Endothelial cell of umbilical vein (primary cell): ENCODE measurements at regions not wholly inside any gene's neighbourhood (a gene's known extent, or its start where the extent isn't known, plus 50 kb on each side); places are given as distances from the start of the nearest gene placed in this dataset.

Source experiments
- EZH2 ChIP-seq: IDR thresholded peaks from 2 replicates; pipeline ENCODE4 v1.6.1; 2012; ENCODE audit warnings: borderline replicate concordance, low read depth, mild to moderate bottlenecking, moderate library complexity, low read length, inconsistent platforms; ENCODE audit not compliant: severe bottlenecking
- FOS ChIP-seq: IDR thresholded peaks from 2 replicates; pipeline ENCODE4 v1.6.1; 2011; ENCODE audit warnings: mild to moderate bottlenecking, low read length, moderate library complexity, borderline replicate concordance; ENCODE audit not compliant: insufficient read depth
- JUN ChIP-seq: IDR thresholded peaks from 2 replicates; pipeline ENCODE4 v1.6.1; 2011; ENCODE audit warnings: borderline replicate concordance, low read depth; ENCODE audit not compliant: insufficient read length, insufficient read depth
- POLR2A ChIP-seq: IDR thresholded peaks from 2 replicates; pipeline ENCODE4 v1.6.1; 2012; ENCODE audit warnings: low read depth, mild to moderate bottlenecking, control low read depth, low read length
- POLR2AphosphoS5 ChIP-seq: IDR thresholded peaks from 2 replicates; pipeline ENCODE4 v1.6.1; 2012; ENCODE audit warnings: low read depth, mild to moderate bottlenecking, control low read depth, low read length, moderate library complexity; ENCODE audit not compliant: insufficient read depth
- TF ChIP-seq, protein P1 (sequence below), 2 donors: IDR thresholded peaks; 1 replicate in 1 of 2; 2 replicates in 1 of 2; pipeline ENCODE4 v1.5.1; 2011; ENCODE audit warnings: low read length in 2 of 2, mild to moderate bottlenecking in 2 of 2, moderate library complexity in 2 of 2, control low read depth in 1 of 2, inconsistent platforms in 1 of 2, low read depth in 1 of 2; ENCODE audit not compliant: insufficient read depth in 1 of 2; ENCODE audit errors: extremely low read depth in 1 of 2
- TF ChIP-seq, protein P2 (sequence below): IDR thresholded peaks from 2 replicates; pipeline ENCODE4 v1.6.1; 2011; ENCODE audit not compliant: insufficient read depth, insufficient read length

DNA sequence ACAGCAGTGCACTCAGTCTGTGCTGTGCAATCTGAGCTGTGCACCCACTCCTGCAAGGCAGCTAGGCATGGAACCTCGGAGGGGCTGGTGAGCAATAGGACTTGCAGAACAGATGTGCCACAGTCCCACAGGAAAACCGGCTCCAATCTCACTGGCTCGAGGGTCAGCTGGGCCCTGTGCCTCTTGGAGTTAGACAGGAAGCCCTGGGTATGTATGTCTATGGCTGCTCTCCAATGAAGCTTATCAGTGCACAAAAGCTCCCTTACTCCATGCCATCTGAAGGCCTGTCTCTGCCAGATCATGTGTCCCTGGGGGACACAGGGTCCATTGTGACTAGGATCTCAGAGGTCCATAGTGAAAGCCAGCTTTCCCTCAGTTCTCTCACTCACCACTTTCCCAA lies 335.8 kb downstream of the SH3BGRL start:
- TF ChIP-seq, protein P1, sequence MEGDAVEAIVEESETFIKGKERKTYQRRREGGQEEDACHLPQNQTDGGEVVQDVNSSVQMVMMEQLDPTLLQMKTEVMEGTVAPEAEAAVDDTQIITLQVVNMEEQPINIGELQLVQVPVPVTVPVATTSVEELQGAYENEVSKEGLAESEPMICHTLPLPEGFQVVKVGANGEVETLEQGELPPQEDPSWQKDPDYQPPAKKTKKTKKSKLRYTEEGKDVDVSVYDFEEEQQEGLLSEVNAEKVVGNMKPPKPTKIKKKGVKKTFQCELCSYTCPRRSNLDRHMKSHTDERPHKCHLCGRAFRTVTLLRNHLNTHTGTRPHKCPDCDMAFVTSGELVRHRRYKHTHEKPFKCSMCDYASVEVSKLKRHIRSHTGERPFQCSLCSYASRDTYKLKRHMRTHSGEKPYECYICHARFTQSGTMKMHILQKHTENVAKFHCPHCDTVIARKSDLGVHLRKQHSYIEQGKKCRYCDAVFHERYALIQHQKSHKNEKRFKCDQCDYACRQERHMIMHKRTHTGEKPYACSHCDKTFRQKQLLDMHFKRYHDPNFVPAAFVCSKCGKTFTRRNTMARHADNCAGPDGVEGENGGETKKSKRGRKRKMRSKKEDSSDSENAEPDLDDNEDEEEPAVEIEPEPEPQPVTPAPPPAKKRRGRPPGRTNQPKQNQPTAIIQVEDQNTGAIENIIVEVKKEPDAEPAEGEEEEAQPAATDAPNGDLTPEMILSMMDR (IDR thresholded peaks at IDR 0.05; ENCODE audit: extremely low read depth in 1 of 2, insufficient read depth in 1 of 2, low read depth in 1 of 2, low read length in 2 of 2), result no peak
- TF ChIP-seq EZH2 (no peak), POLR2A (no peak), POLR2AphosphoS5 (no peak), FOS (no peak), JUN (no peak)
- TF ChIP-seq, protein P2, sequence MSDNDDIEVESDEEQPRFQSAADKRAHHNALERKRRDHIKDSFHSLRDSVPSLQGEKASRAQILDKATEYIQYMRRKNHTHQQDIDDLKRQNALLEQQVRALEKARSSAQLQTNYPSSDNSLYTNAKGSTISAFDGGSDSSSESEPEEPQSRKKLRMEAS, result no peak
